ENCODE measurements at regions not wholly inside any gene's neighbourhood (a gene's known extent, or its start where the extent isn't known, plus 50 kb on each side); places are given as distances from the start of the nearest gene placed in this dataset.
"Not testable (repeated sequence)": the region's sequence is repeated elsewhere in the genome, so short reads cannot be mapped to it uniquely, and the experiment has no call there.

- no peak for DNase-seq
Observed at GRCh38 chr2:82391386-82391785, 2067.7 kb downstream of the SUCLG1 start.

- DNase-seq, result no peak
Observed at GRCh38 chr2:82355622-82356021, 2051.1 kb upstream of the LRRTM1 start.

GRCh38 chr2:82345910-82346309, 2041.4 kb upstream of the LRRTM1 start:
- DNase-seq, result no peak

GRCh38 chr2:82344670-82345069, 2040.1 kb upstream of the LRRTM1 start:
- DNase-seq, result no peak

GRCh38 chr2:82342356-82342755, 2037.8 kb upstream of the LRRTM1 start:
- no peak for DNase-seq

- DNase-seq, result no peak
Observed at GRCh38 chr2:82340578-82341053, 2036.1 kb upstream of the LRRTM1 start.

- DNase-seq, result no peak
Observed at GRCh38 chr2:82339805-82340204, 2035.3 kb upstream of the LRRTM1 start.

- DNase-seq, result no peak
Observed at GRCh38 chr2:82333697-82334096, 2029.1 kb upstream of the LRRTM1 start.

GRCh38 chr2:82330155-82330554, 2025.6 kb upstream of the LRRTM1 start:
- DNase-seq, result no peak

GRCh38 chr2:82326180-82326767, 2021.7 kb upstream of the LRRTM1 start:
- not testable (repeated sequence) for DNase-seq

- DNase-seq, result no peak
Observed at GRCh38 chr2:82320296-82320695, 2015.7 kb upstream of the LRRTM1 start.

GRCh38 chr2:82317012-82317411, 2012.5 kb upstream of the LRRTM1 start:
- DNase-seq, result no peak

- DNase-seq, result no peak
Observed at GRCh38 chr2:82316586-82316985, 2012.0 kb upstream of the LRRTM1 start.

GRCh38 chr2:82314836-82315472, 2010.4 kb upstream of the LRRTM1 start:
- DNase-seq, result no peak

- no peak for DNase-seq
Observed at GRCh38 chr2:82307511-82307910, 2003.0 kb upstream of the LRRTM1 start.

- no peak for DNase-seq
Observed at GRCh38 chr2:82301506-82301905, 1997.0 kb upstream of the LRRTM1 start.

- DNase-seq, result no peak
Observed at GRCh38 chr2:82289446-82289845, 1984.9 kb upstream of the LRRTM1 start.

GRCh38 chr2:82283075-82283474, 1978.5 kb upstream of the LRRTM1 start:
- no peak for DNase-seq

GRCh38 chr2:82282111-82282882, 1977.7 kb upstream of the LRRTM1 start:
- DNase-seq, result no peak

GRCh38 chr2:82279367-82279766, 1974.8 kb upstream of the LRRTM1 start:
- DNase-seq, result no peak

GRCh38 chr2:82278416-82278815, 1973.9 kb upstream of the LRRTM1 start:
- no peak for DNase-seq

- DNase-seq, result no peak
Observed at GRCh38 chr2:82275599-82275998, 1971.0 kb upstream of the LRRTM1 start.

GRCh38 chr2:82268446-82268845, 1963.9 kb upstream of the LRRTM1 start:
- no peak for DNase-seq

- DNase-seq, result no peak
Observed at GRCh38 chr2:82260521-82260920, 1956.0 kb upstream of the LRRTM1 start.
